ENCODE measurements at regions not wholly inside any gene's neighbourhood (a gene's known extent, or its start where the extent isn't known, plus 50 kb on each side); places are given as distances from the start of the nearest gene placed in this dataset.

GRCh38 chr21:32975811-32976431, 49.8 kb upstream of the OLIG2 start:
- no peaks in the 10 kb centered on the region for H3K27me3 ChIP-seq (replicated peaks; ENCODE audit: insufficient read depth, low read length)
- H2AFZ ChIP-seq (ENCODE audit: low read length) = no peak overlapping the region

More at GRCh38 chr21:32975811-32976431, 49.8 kb upstream of the OLIG2 start:
- no peak for DNase-seq
- Histone ChIP-seq H3K4me1 (ENCODE audit: low read length) (no peaks in the 10 kb centered on the region), H3K79me2 (ENCODE audit: low read length) (no peaks in the 10 kb centered on the region), H3K4me3 (ENCODE audit: low read length) (no peak overlapping the region), H3K4me2 (ENCODE audit: low read depth, low read length) (no peak overlapping the region), H3F3A (ENCODE audit: insufficient read depth, low read length) (no peaks in the 10 kb centered on the region), H3K9me2 (replicated peaks; ENCODE audit: insufficient read depth, low read length) (no peaks in the 10 kb centered on the region), H3K9ac (ENCODE audit: low read length) (no peak overlapping the region), H3K9me3 (replicated peaks; ENCODE audit: insufficient read depth, low read length) (no peaks in the 10 kb centered on the region), H4K20me1 (ENCODE audit: insufficient read depth, low read length) (no peaks in the 10 kb centered on the region), H3K36me3 (replicated peaks; ENCODE audit: insufficient read depth, low read length) (no peaks in the 10 kb centered on the region), H3K27ac (ENCODE audit: low read length) (no peak overlapping the region)
- TF ChIP-seq CTCF (IDR thresholded peaks at IDR 0.05; ENCODE audit: low read length) = no peak
- TF ChIP-seq EZH2 (optimal IDR thresholded peaks at IDR 0.05; ENCODE audit: low read depth, low read length) = no peak
- no peak for TF ChIP-seq EZH2phosphoT487 (IDR thresholded peaks at IDR 0.05; ENCODE audit: low read length)
